Naive thymus-derived CD4-positive, alpha-beta T cell (primary cell): ENCODE measurements at regions not wholly inside any gene's neighbourhood (a gene's known extent, or its start where the extent isn't known, plus 50 kb on each side); places are given as distances from the start of the nearest gene placed in this dataset.

ENCODE experiments used
- ATAC-seq: fragments of 150-1000 bp; cut with Tn5 transposase; 2 replicates; pipeline ENCODE4 v1.10.0; 2021; ENCODE audit warnings: mild to moderate bottlenecking, moderate library complexity
- CTCF ChIA-PET: fragments of 350-600 bp; sonication (Branson Sonifier 250); formaldehyde crosslinking; loops from one replicate; lab custom pipeline; 2021; ENCODE audit warnings: antibody characterized with exemption; lab: Charles Lee
- POLR2A ChIA-PET: fragments of 350-600 bp; sonication (Branson Sonifier 250); formaldehyde crosslinking; loops from one replicate; lab custom pipeline; 2021; ENCODE audit warnings: antibody characterized with exemption, inconsistent platforms; lab: Charles Lee
- DNase-seq, 9 donors: peaks; one replicate each; pipeline versions ENCODE4 v3.0.0 to v3.0.0-alpha.2; 2020 to 2022; ENCODE audit warnings: mixed read lengths in 1 of 9
- H3K27ac ChIP-seq: one replicate; pipeline ENCODE4 v1.7.0; 2013; ENCODE audit warnings: mild to moderate bottlenecking, low read depth, low read length, moderate library complexity
- H3K27me3 ChIP-seq, 2 donors: one replicate each; pipeline ENCODE4 v1.7.0; 2013; ENCODE audit warnings: low read length in 2 of 2, mild to moderate bottlenecking in 2 of 2, moderate library complexity in 2 of 2; ENCODE audit not compliant: control insufficient read depth in 2 of 2, insufficient read depth in 2 of 2
- H3K36me3 ChIP-seq, 3 experiments: 1 replicate in 2 of 3; 2 replicates in 1 of 3; pipeline ENCODE4 v1.7.0; 2013; ENCODE audit warnings: low read length in 3 of 3, mild to moderate bottlenecking in 3 of 3, moderate library complexity in 1 of 3; ENCODE audit not compliant: insufficient read depth in 3 of 3, control insufficient read depth in 2 of 3
- H3K4me1 ChIP-seq, 2 donors: one replicate each; pipeline ENCODE4 v1.7.0; 2013; ENCODE audit warnings: low read length in 2 of 2, mild to moderate bottlenecking in 2 of 2, moderate library complexity in 1 of 2; ENCODE audit not compliant: control insufficient read depth in 2 of 2, insufficient read depth in 2 of 2
- H3K4me3 ChIP-seq: 2 replicates; pipeline ENCODE4 v1.7.0; 2013; ENCODE audit warnings: mild to moderate bottlenecking, low read length
- H3K9me3 ChIP-seq, 3 experiments: 1 replicate in 2 of 3; 2 replicates in 1 of 3; pipeline ENCODE4 v1.7.0; 2013; ENCODE audit warnings: low read length in 3 of 3; ENCODE audit not compliant: control insufficient read depth in 2 of 3
- H3K27ac Mint-ChIP-seq, 9 donors: one replicate each; pipeline ENCODE4 v1.8.0; 2020 to 2022; ENCODE audit warnings: mixed read lengths in 9 of 9, mild to moderate bottlenecking in 8 of 9, moderate library complexity in 5 of 9, inconsistent platforms in 2 of 9
- H3K27me3 Mint-ChIP-seq, 5 donors: one replicate each; pipeline ENCODE4 v1.8.0; 2021 to 2022; ENCODE audit warnings: mixed read lengths in 5 of 5, mild to moderate bottlenecking in 1 of 5
- H3K36me3 Mint-ChIP-seq, 5 donors: one replicate each; pipeline ENCODE4 v1.8.0; 2020 to 2022; ENCODE audit warnings: mixed read lengths in 5 of 5, mild to moderate bottlenecking in 3 of 5, inconsistent platforms in 1 of 5
- H3K4me1 Mint-ChIP-seq, 7 donors: one replicate each; pipeline ENCODE4 v1.8.0; 2020 to 2022; ENCODE audit warnings: mixed read lengths in 7 of 7, mild to moderate bottlenecking in 3 of 7, inconsistent platforms in 1 of 7
- H3K4me3 Mint-ChIP-seq, 10 donors: one replicate each; pipeline ENCODE4 v1.8.0; 2020 to 2022; ENCODE audit warnings: mild to moderate bottlenecking in 10 of 10, mixed read lengths in 10 of 10, moderate library complexity in 6 of 10, inconsistent platforms in 2 of 10
- H3K9me3 Mint-ChIP-seq, 11 donors: one replicate each; pipeline ENCODE4 v1.8.0; 2020 to 2022; ENCODE audit warnings: mixed read lengths in 11 of 11, mild to moderate bottlenecking in 4 of 11, inconsistent platforms in 1 of 11, moderate library complexity in 1 of 11
- intact Hi-C, 2 donors: fragments of 100-400 bp; cut with micrococcal nuclease; formaldehyde crosslinking; loops; one replicate each; pipeline ENCODE4 v1.15.1; 2023

DNA sequence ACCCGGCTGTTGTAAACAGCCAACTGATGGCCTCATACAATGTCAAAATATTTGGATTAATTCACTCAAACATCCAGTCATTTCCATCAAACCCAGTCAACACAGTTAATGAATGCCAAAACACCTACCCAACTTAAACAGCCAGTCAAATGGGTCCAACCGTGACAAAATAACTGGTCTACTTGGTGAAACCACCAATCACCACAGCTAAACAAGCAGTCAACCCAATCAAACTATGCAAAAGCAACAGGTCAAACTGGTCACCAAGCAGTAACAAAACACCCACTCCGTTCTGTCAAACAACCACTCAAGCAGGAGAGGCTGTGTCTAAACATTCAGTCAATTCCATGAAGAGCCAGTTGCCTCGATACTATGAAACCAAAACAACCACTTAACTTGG is 119.2 kb downstream of the FOXD2 start:
- Histone ChIP-seq H3K27ac (no peak overlapping the region), H3K4me1 (no peaks in the 10 kb centered on the region), H3K27me3 (no peaks in the 10 kb centered on the region), H3K36me3 (no peaks in the 10 kb centered on the region), H3K4me3 (no peak overlapping the region), H3K9me3 (no peaks in the 10 kb centered on the region)
- CTCF ChIA-PET = interaction anchor here (1.6 kb wide), 1 partner anchor 9 kb away, joined by 3 read pairs; no protein-coding TSS in a partner anchor
- POLR2A ChIA-PET = no interaction called here
- Mint-ChIP-seq H3K4me3 (no peak overlapping the region), H3K4me1 (no peaks in the 10 kb centered on the region), H3K27ac (no peak overlapping the region), H3K27me3 (peaks cover 2 to 73% (median 35%) of the 10 kb centered on the region in 5 donors), H3K36me3 (no peaks in the 10 kb centered on the region), H3K9me3 (peaks cover 0 to 2% (median 0%) of the 10 kb centered on the region in 11 donors)
- DNase-seq (no peak), ATAC-seq (no peak)
- intact Hi-C loops = no loop called here

DNA sequence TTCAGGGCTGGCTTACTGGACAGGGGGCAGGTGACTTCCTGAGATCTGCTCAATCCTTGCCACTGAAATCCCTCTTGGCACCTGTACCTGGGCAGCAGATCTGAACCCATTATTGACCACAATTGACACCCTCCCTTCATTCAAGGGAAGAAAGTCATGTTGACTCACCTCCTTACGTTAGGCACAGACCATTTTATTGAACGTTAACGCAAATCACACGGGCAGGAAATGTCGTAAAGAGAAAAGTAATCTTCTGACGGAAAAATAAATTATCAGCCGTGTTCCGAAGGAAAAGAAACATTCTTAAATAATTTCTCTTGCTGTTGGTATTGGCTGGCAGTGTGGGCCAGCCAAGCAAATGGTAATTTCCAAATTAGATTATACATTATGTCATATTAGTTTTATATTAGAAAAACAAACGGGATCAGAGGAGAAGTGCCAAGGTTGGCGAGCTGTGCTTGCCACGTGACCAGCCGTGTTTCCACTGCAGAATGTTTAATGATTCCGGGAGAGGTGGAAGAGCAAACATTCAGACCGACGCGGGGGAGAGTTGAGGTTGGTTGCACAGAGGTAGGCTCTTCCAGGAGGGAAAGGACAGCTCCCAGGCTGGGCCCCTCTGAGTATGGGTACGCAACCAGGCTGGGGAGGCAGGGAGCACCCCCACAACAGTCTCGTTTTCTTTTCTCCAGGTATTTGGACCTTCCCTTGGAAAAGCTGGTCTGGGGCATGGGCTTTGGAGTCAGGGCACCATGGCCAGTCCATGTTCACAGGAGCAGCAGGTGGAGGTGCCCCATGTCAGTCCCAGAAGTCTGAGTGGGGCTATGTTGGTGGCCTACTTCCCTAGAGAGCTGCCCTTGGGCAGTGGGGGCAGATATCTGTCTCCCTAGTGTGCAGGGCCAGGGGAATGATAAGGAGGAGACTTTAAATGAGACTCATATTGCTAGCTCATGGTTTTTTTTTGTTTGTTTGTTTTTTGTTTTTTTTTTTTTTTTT is 121.1 kb downstream of the FOXD2 start:
- ATAC-seq = no peak
- peaks cover 0 to 2% (median 0%) of the 10 kb centered on the region in 11 donors for H3K9me3 Mint-ChIP-seq
- no peaks in the 10 kb centered on the region for H3K9me3 ChIP-seq
- H3K36me3 Mint-ChIP-seq = no peaks in the 10 kb centered on the region
- CTCF ChIA-PET = no interaction called here
- H3K27me3 ChIP-seq = no peaks in the 10 kb centered on the region
- H3K4me3 Mint-ChIP-seq = no peak overlapping the region
- no peak overlapping the region for H3K4me3 ChIP-seq
- H3K4me1 Mint-ChIP-seq = no peaks in the 10 kb centered on the region
- intact Hi-C loops = no loop called here
- peaks cover 10 to 69% (median 29%) of the 10 kb centered on the region in 5 donors for H3K27me3 Mint-ChIP-seq
- POLR2A ChIA-PET = no interaction called here
- no peak overlapping the region for H3K27ac Mint-ChIP-seq
- DNase-seq = no peak
- H3K27ac ChIP-seq = no peak overlapping the region
- no peaks in the 10 kb centered on the region for H3K36me3 ChIP-seq
- no peaks in the 10 kb centered on the region for H3K4me1 ChIP-seq

DNA sequence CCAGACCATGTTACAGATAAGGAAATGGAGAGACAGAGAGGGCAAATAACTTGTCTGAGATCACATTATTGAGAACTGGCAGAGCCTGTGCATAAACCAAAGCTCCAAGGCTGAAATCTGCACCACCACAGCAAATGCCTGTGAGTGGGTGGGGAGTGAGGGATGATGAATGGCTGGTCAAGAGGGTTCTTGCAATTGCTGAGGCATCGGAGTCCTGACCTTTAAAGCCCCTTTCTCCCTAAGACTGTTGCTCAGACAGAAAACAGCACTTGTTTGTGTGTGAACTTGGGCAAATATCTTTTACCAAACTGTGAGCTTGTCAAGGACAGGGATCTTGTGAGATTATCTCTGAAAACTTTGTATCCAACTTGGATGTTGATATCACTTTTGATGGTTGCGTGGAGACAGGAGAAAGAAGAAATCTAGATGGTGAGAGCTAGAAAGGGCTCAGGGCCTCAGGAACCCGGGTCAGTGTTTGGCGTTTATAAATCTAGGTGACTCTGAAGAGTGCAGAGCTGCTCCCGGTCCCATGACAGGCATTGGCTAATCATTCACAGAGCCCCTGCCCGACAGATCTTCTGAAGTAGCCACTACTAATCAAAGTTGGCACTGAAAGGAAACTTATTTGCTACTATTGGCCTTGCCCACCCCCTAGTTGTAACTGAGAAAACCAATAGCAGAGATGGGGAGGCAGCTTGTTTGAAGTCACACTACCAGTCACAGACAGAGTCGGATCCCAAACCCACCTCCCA is 122.3 kb downstream of the FOXD2 start:
- Mint-ChIP-seq H3K4me3 (no peak overlapping the region), H3K4me1 (no peaks in the 10 kb centered on the region), H3K27ac (no peak overlapping the region), H3K27me3 (peaks cover 16 to 77% (median 28%) of the 10 kb centered on the region in 5 donors), H3K36me3 (no peaks in the 10 kb centered on the region), H3K9me3 (peaks cover 0 to 2% (median 0%) of the 10 kb centered on the region in 11 donors)
- Histone ChIP-seq H3K9me3 (no peaks in the 10 kb centered on the region), H3K36me3 (no peaks in the 10 kb centered on the region), H3K4me3 (no peak overlapping the region), H3K27me3 (no peaks in the 10 kb centered on the region), H3K4me1 (no peaks in the 10 kb centered on the region), H3K27ac (no peak overlapping the region)
- ATAC-seq (no peak), DNase-seq (no peak)
- POLR2A ChIA-PET = no interaction called here
- CTCF ChIA-PET = no interaction called here
- intact Hi-C loops = no loop called here

DNA sequence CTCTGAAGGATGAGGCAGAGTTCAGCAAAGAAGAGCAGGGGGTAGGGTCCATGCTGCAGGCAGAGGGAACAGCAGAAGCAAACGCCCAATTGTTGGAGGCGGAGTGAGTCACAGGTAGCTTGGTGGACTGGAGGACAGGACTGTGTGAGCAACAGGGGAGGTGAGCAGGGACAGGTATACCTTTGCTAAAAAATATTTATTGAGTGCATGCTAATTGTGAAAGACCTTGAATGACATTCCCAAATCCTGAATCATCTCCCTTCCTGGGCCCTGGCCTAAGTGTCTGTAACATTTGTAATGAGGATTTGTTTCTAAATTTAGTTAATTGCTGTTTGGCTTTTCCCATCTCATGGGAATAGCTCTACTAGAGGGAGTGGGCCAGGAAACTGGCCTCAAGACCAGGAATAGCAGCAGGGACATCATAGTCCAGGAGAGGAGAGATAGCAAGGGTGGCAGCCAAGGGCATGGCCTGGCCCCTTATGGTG is 123.7 kb downstream of the FOXD2 start:
- H3K9me3 ChIP-seq = no peaks in the 10 kb centered on the region
- no peaks in the 10 kb centered on the region for H3K27me3 ChIP-seq
- Mint-ChIP-seq H3K27me3 (peaks cover 16 to 71% (median 25%) of the 10 kb centered on the region in 5 donors), H3K4me1 (no peaks in the 10 kb centered on the region), H3K4me3 (no peak overlapping the region), H3K27ac (no peak overlapping the region), H3K9me3 (no peaks in the 10 kb centered on the region), H3K36me3 (no peaks in the 10 kb centered on the region)
- H3K4me1 ChIP-seq = no peaks in the 10 kb centered on the region
- DNase-seq (no peak), ATAC-seq (no peak)
- H3K4me3 ChIP-seq = no peak overlapping the region
- H3K36me3 ChIP-seq = no peaks in the 10 kb centered on the region
- ChIA-PET POLR2A (no interaction called here), CTCF (no interaction called here)
- H3K27ac ChIP-seq = no peak overlapping the region
- intact Hi-C loops = no loop called here

DNA sequence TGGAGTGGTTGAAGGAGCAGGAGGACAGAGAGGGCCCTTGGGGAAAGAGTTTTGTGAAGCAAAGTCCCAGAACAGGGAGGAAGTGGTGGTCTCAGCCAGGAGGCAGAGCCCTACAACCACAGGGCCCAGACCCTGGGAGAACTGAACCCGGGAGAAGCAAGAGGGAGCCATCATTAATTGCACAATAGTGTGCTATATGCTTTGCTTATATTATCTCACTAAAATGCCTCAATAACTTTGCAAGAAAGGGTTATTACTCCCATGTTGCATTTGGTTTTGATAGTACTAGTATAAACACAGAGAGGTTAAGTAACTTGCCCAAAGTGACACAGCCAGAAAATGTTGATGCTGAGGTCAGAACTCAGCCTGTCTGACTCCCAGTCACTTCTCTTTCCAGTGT is 124.3 kb downstream of the FOXD2 start:
- ChIA-PET POLR2A (no interaction called here), CTCF (no interaction called here)
- Histone ChIP-seq H3K27me3 (no peaks in the 10 kb centered on the region), H3K4me3 (no peak overlapping the region), H3K27ac (no peak overlapping the region), H3K4me1 (no peaks in the 10 kb centered on the region), H3K36me3 (no peaks in the 10 kb centered on the region), H3K9me3 (no peaks in the 10 kb centered on the region)
- no peak for DNase-seq
- H3K4me1 Mint-ChIP-seq = no peaks in the 10 kb centered on the region
- no peak for ATAC-seq
- no peak overlapping the region for H3K4me3 Mint-ChIP-seq
- peaks cover 16 to 65% (median 22%) of the 10 kb centered on the region in 5 donors for H3K27me3 Mint-ChIP-seq
- H3K9me3 Mint-ChIP-seq = no peaks in the 10 kb centered on the region
- H3K36me3 Mint-ChIP-seq = no peaks in the 10 kb centered on the region
- intact Hi-C loops = no loop called here
- no peak overlapping the region for H3K27ac Mint-ChIP-seq

DNA sequence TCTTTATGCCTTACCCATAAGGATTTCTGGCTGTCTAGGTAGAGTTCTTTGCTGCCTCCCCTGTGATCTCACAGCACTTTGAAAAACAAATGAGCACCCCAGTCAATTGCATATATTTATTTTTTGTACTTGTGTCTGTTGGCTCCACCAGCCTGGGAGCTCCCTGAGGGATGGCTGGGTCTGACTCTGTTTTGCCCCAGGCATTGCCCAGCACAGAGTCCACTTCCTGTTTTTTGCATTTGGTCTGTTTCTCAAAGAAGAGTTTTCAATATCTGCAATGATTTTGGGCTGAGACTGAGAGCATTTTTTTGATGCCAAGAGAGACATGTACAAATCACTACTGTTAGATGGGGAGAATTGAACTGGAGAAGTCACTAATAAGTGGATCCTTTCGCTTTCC is 125.0 kb downstream of the FOXD2 start:
- no peak for DNase-seq
- ATAC-seq = no peak
- Histone ChIP-seq H3K27me3 (no peaks in the 10 kb centered on the region), H3K4me3 (no peak overlapping the region), H3K36me3 (no peaks in the 10 kb centered on the region), H3K4me1 (no peaks in the 10 kb centered on the region), H3K9me3 (no peaks in the 10 kb centered on the region), H3K27ac (no peak overlapping the region)
- Mint-ChIP-seq H3K36me3 (no peaks in the 10 kb centered on the region), H3K4me3 (no peak overlapping the region), H3K27ac (no peak overlapping the region), H3K4me1 (no peaks in the 10 kb centered on the region), H3K9me3 (no peaks in the 10 kb centered on the region), H3K27me3 (peaks cover 16 to 61% (median 22%) of the 10 kb centered on the region in 5 donors)
- ChIA-PET CTCF (no interaction called here), POLR2A (no interaction called here)
- intact Hi-C loops = no loop called here
